ENCODE measurements at regions not wholly inside any gene's neighbourhood (a gene's known extent, or its start where the extent isn't known, plus 50 kb on each side); places are given as distances from the start of the nearest gene placed in this dataset.

DNA sequence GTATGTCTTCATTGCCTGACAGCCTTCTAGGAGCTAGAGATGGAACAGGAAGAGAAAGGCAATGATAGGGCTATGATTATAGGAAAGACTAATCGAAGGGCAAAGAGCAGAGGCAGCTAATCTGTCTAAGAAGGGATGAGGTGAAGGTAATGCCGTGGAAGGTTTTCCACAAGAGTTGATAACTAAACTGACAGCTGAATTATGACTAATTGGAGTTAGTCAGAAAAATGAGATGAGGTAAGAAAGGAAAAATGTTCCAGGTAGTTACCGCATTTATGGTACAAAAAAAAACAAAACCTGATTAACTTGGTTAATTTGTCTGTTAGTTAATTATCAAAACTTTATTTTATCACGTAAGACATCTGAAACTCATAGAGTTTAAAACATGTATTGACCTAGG is 260.3 kb downstream of the SLITRK6 start:
- Histone ChIP-seq H3K9ac (ENCODE audit: low read length) (no peak overlapping the region), H3K79me2 (ENCODE audit: low read length) (no peaks in the 10 kb centered on the region), H3K27ac (ENCODE audit: low read length) (no peak overlapping the region), H2AFZ (ENCODE audit: low read depth, low read length) (no peak overlapping the region), H4K20me1 (ENCODE audit: insufficient read depth, low read length) (no peaks in the 10 kb centered on the region), H3K4me2 (ENCODE audit: low read length) (no peak overlapping the region), H3K27me3 (ENCODE audit: low read depth, low read length) (no peaks in the 10 kb centered on the region), H3K36me3 (replicated peaks; ENCODE audit: low read depth, low read length) (no peaks in the 10 kb centered on the region), H3K9me3 (ENCODE audit: insufficient read depth, low read length) (no peaks in the 10 kb centered on the region), H3K4me1 (ENCODE audit: low read length) (no peaks in the 10 kb centered on the region), H3K4me3 (ENCODE audit: low read length) (no peak overlapping the region)
- no peak for TF ChIP-seq EZH2phosphoT487 (IDR thresholded peaks at IDR 0.05; ENCODE audit: low read depth)
- TF ChIP-seq, protein P1, sequence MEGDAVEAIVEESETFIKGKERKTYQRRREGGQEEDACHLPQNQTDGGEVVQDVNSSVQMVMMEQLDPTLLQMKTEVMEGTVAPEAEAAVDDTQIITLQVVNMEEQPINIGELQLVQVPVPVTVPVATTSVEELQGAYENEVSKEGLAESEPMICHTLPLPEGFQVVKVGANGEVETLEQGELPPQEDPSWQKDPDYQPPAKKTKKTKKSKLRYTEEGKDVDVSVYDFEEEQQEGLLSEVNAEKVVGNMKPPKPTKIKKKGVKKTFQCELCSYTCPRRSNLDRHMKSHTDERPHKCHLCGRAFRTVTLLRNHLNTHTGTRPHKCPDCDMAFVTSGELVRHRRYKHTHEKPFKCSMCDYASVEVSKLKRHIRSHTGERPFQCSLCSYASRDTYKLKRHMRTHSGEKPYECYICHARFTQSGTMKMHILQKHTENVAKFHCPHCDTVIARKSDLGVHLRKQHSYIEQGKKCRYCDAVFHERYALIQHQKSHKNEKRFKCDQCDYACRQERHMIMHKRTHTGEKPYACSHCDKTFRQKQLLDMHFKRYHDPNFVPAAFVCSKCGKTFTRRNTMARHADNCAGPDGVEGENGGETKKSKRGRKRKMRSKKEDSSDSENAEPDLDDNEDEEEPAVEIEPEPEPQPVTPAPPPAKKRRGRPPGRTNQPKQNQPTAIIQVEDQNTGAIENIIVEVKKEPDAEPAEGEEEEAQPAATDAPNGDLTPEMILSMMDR (IDR thresholded peaks at IDR 0.05; ENCODE audit: low read depth, low read length): no peak

DNA sequence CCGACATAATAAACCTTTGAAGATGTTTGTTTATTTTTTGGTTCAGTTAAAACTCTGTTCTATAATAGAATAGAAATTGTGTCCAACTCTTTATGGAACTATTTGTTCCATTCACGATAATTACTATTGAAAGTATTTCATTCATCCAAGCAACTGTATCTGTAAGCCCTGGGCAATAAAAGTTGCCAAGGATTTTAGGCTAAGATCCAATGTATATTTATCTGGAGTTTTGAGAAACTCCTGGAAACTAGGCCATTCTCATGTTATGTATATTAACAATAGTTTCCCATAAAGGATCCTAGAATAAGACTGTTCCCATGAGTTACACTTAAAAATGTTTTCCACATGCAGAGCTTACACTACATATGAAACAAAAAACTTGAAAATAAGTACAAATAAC is 261.6 kb downstream of the SLITRK6 start:
- H3K27ac ChIP-seq (ENCODE audit: low read length): no peak overlapping the region
- H3K27me3 ChIP-seq (ENCODE audit: low read depth, low read length): no peaks in the 10 kb centered on the region
- TF ChIP-seq EZH2phosphoT487 (IDR thresholded peaks at IDR 0.05; ENCODE audit: low read depth): no peak
- TF ChIP-seq, protein P1 (IDR thresholded peaks at IDR 0.05; ENCODE audit: low read depth, low read length): no peak
- no peaks in the 10 kb centered on the region for H3K79me2 ChIP-seq (ENCODE audit: low read length)
- no peaks in the 10 kb centered on the region for H3K9me3 ChIP-seq (ENCODE audit: insufficient read depth, low read length)
- H3K4me2 ChIP-seq (ENCODE audit: low read length): no peak overlapping the region
- no peak overlapping the region for H3K4me3 ChIP-seq (ENCODE audit: low read length)
- H4K20me1 ChIP-seq (ENCODE audit: insufficient read depth, low read length): no peaks in the 10 kb centered on the region
- no peak overlapping the region for H3K9ac ChIP-seq (ENCODE audit: low read length)
- no peak overlapping the region for H2AFZ ChIP-seq (ENCODE audit: low read depth, low read length)
- H3K4me1 ChIP-seq (ENCODE audit: low read length): no peaks in the 10 kb centered on the region
- H3K36me3 ChIP-seq (replicated peaks; ENCODE audit: low read depth, low read length): no peaks in the 10 kb centered on the region

DNA sequence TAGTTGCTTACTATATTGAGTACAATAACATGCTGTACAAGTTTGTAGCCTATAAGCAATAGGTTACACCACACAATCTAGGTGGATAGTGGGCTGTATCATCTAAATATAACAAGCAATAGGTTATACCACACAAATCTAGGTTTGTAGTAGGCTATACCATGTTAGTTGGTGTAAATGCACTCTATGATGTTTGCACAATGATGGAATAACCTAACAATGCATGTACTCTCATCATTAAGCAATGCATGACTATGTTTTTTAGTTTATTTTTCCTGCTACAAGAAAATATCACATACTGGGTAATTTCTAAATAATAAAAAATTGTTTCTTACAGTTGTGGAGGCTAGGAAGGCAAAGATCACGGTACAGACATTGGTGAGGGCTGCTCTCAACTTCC is 262.5 kb downstream of the SLITRK6 start:
- H3K4me1 ChIP-seq (ENCODE audit: low read length): no peaks in the 10 kb centered on the region
- no peak overlapping the region for H3K27ac ChIP-seq (ENCODE audit: low read length)
- H2AFZ ChIP-seq (ENCODE audit: low read depth, low read length): no peak overlapping the region
- no peaks in the 10 kb centered on the region for H3K9me3 ChIP-seq (ENCODE audit: insufficient read depth, low read length)
- no peak overlapping the region for H3K4me3 ChIP-seq (ENCODE audit: low read length)
- no peak overlapping the region for H3K4me2 ChIP-seq (ENCODE audit: low read length)
- H4K20me1 ChIP-seq (ENCODE audit: insufficient read depth, low read length): no peaks in the 10 kb centered on the region
- H3K36me3 ChIP-seq (replicated peaks; ENCODE audit: low read depth, low read length): no peaks in the 10 kb centered on the region
- no peaks in the 10 kb centered on the region for H3K27me3 ChIP-seq (ENCODE audit: low read depth, low read length)
- H3K9ac ChIP-seq (ENCODE audit: low read length): no peak overlapping the region
- no peaks in the 10 kb centered on the region for H3K79me2 ChIP-seq (ENCODE audit: low read length)
- TF ChIP-seq, protein P1 (IDR thresholded peaks at IDR 0.05; ENCODE audit: low read depth, low read length): no peak
- TF ChIP-seq EZH2phosphoT487 (IDR thresholded peaks at IDR 0.05; ENCODE audit: low read depth): no peak

DNA sequence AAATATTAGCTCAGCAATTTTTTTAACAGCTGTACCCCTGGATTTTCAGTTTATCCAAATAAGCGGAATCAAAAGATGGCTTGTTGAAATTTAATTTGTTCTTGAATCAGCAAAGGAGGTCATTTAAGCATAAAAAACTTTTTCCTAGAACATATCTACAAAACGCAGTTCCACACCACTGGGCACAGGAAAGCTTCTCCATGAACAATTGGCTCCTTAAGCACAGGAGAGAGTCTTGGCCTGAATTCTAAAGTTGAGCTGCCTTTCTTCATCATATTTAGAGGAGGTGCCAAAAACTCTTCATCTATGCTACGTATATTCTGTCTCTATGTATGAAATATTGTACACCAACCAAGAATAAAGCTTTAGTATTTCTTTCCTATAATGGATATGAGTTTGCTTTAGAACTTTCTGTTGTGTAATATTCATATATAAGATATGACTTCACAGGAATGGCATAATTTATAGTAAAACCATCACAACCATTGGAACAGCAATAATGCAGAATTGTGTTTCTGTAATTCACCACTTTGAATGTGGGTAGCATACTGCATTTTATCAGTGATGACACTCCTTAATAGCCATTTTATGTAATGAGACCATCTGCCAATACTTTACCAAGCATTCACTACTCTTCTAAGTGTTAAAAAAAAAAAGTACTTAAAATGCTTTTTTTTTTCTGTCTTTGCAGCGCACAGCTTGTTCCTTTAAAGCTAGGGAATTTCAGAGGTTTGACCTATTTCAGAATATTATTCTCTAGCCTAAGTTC is 263.7 kb downstream of the SLITRK6 start:
- Histone ChIP-seq H4K20me1 (ENCODE audit: insufficient read depth, low read length) (no peaks in the 10 kb centered on the region), H2AFZ (ENCODE audit: low read depth, low read length) (no peak overlapping the region)
- TF ChIP-seq, protein P1 (IDR thresholded peaks at IDR 0.05; ENCODE audit: low read depth, low read length): no peak
- no peak for TF ChIP-seq EZH2phosphoT487 (IDR thresholded peaks at IDR 0.05; ENCODE audit: low read depth)

More for the DNA sequence above, 263.7 kb downstream of the SLITRK6 start:
- Histone ChIP-seq H3K36me3 (replicated peaks; ENCODE audit: low read depth, low read length) (no peaks in the 10 kb centered on the region), H3K27me3 (ENCODE audit: low read depth, low read length) (no peaks in the 10 kb centered on the region), H3K79me2 (ENCODE audit: low read length) (no peaks in the 10 kb centered on the region), H3K9ac (ENCODE audit: low read length) (no peak overlapping the region), H3K4me1 (ENCODE audit: low read length) (no peaks in the 10 kb centered on the region), H3K9me3 (ENCODE audit: insufficient read depth, low read length) (no peaks in the 10 kb centered on the region), H3K4me3 (ENCODE audit: low read length) (no peak overlapping the region), H3K4me2 (ENCODE audit: low read length) (no peak overlapping the region), H3K27ac (ENCODE audit: low read length) (no peak overlapping the region)
